ENCODE measurements at regions not wholly inside any gene's neighbourhood (a gene's known extent, or its start where the extent isn't known, plus 50 kb on each side); places are given as distances from the start of the nearest gene placed in this dataset.

- TF ChIP-seq CTCF (IDR thresholded peaks at IDR 0.05; ENCODE audit: low read depth, low read length, poor library complexity, severe bottlenecking): no peak
- no peak for TF ChIP-seq EZH2phosphoT487 (IDR thresholded peaks at IDR 0.05; ENCODE audit: borderline replicate concordance, low read length)
These were observed 523.0 kb downstream of the MTRR start for GRCh38 chr5:8391911-8392310.
